Left lung (tissue), 4 donors: ENCODE measurements at regions not wholly inside any gene's neighbourhood (a gene's known extent, or its start where the extent isn't known, plus 50 kb on each side); places are given as distances from the start of the nearest gene placed in this dataset.

Experiments
- ATAC-seq: fragments of 200-7000 bp; cut with Tn5 transposase; one replicate; pipeline ENCODE4 v1.9.1; 2020; ENCODE audit warnings: moderate library complexity
- DNase-seq, 4 donors: peaks; one replicate each; pipeline ENCODE4 v3.0.0-alpha.2; 2013 to 2020
- H3K27ac ChIP-seq, 2 donors: fragments of 200-600 bp; sonication (generic) in 1 of 2; one replicate each; pipeline versions ENCODE4 v1.5.0 to v1.8.0; 2020 to 2021
- H3K27me3 ChIP-seq, 2 donors: fragments of 200-600 bp; sonication (generic) in 1 of 2; one replicate each; pipeline versions ENCODE4 v1.5.0 to v1.8.0; 2020 to 2021
- H3K36me3 ChIP-seq, 2 donors: fragments of 200-600 bp; sonication (generic) in 1 of 2; one replicate each; pipeline versions ENCODE4 v1.5.0 to v1.8.0; 2020 to 2021
- H3K4me1 ChIP-seq, 2 donors: fragments of 200-600 bp; one replicate each; pipeline ENCODE4 v1.8.0; 2021
- H3K4me3 ChIP-seq, 2 donors: fragments of 200-600 bp; sonication (generic) in 1 of 2; one replicate each; pipeline versions ENCODE4 v1.5.0 to v1.8.0; 2020 to 2021; ENCODE audit warnings: mild to moderate bottlenecking in 1 of 2
- H3K9me3 ChIP-seq, 2 donors: fragments of 200-600 bp; sonication (generic) in 1 of 2; one replicate each; pipeline versions ENCODE4 v1.5.0 to v1.8.0; 2020 to 2021
- CTCF ChIP-seq, 2 donors: fragments of 200-600 bp; sonication (generic) in 1 of 2; IDR thresholded peaks; one replicate each; pipeline versions ENCODE4 v1.5.0 to v1.8.0; 2021; ENCODE audit warnings: antibody characterized with exemption in 2 of 2
- intact Hi-C, 2 donors: fragments of 100-400 bp; cut with DNase I; formaldehyde crosslinking; loops; one replicate each; pipeline versions ENCODE4 v1.11.2 to v1.14.2; 2022
- donor health status: DM: no; HTN: yes; CAD: no.
- donor health status: DM: no; HTN: no; CAD: no.

GRCh38 chr14:50022661-50023060 lies 93.7 kb downstream of the VCPKMT start:
- Histone ChIP-seq H3K4me3 (no peak overlapping the region), H3K4me1 (peaks cover 0 to 4% of the 10 kb centered on the region in 2 donors), H3K27ac (no peak overlapping the region), H3K9me3 (peaks cover 3 to 17% of the 10 kb centered on the region in 2 donors), H3K27me3 (no peaks in the 10 kb centered on the region), H3K36me3 (no peaks in the 10 kb centered on the region)
- intact Hi-C loops: no loop called here
- no peak for ATAC-seq
- TF ChIP-seq CTCF (IDR thresholded peaks at IDR 0.05): no peak
- no peak for DNase-seq

DNA sequence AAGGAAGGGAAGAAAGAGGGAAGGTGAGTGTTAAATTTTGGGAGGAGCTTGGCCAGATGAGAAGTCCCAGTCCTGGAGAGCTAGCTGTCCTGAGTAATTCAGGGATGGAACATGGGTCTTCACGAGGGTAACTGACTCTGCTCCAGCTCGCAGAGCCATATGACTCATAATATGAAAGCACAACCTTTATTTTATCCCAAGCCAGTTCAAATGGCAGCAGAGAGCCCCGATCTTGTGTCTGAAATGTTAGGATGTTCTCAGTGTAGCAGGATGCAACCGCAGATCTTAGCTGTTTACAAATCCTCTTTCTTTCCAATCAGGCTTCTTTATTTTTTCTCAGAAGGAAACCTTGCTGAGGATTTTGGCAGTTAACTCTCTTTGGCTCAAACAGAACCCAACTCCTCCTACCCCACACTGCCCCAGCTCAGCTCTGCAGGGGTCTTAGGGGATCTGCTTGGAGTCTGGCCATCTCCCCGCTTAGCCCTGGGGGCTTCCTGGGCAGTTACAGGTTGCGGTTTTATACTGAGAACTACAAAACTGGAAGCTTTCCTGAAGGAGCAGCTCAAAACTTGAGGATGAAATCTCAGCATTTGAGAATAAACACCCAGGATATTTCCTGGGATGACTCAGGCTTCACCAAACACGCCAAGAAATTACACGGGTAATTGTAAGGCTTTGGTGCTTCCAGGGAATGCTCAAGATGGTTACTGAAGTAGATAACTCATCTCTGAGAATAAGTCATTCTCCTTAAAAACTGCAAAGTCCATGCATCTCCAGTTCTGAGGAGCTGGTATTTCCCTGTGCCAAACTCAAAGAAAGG lies 92.5 kb downstream of the VCPKMT start:
- Histone ChIP-seq H3K4me1 (no peaks in the 10 kb centered on the region), H3K36me3 (no peaks in the 10 kb centered on the region), H3K27ac (peak overlapping the region in 1 of 2 donors; percentile 59), H3K9me3 (peaks cover 3 to 17% of the 10 kb centered on the region in 2 donors), H3K4me3 (no peak overlapping the region), H3K27me3 (no peaks in the 10 kb centered on the region)
- ATAC-seq (peak; percentile 66), DNase-seq (no peak)
- no peak for TF ChIP-seq CTCF (IDR thresholded peaks at IDR 0.05)
- intact Hi-C loops: no loop called here

DNA sequence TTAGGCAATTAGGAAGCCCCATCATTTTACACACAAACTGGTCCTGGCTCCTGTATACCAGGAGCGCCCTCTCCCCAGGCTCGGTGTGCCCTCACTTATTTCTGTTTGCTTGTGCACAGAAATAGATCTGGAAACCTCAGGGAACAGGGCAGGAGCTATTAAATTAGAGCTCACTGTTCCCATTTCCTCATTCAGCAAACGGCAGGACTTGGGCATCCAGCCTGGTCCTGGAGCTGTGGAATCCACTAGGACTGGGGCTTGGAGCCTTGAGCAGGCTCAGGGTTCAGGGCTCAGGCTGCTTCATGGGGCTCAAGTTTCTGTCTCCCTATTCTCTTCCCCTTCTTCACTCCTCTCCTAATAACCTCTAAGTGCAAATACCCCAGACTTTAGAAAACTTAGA lies 91.3 kb downstream of the VCPKMT start:
- Histone ChIP-seq H3K4me1 (peaks cover 0 to 2% of the 10 kb centered on the region in 2 donors), H3K27me3 (no peaks in the 10 kb centered on the region), H3K27ac (no peak overlapping the region), H3K36me3 (no peaks in the 10 kb centered on the region), H3K4me3 (no peak overlapping the region), H3K9me3 (peaks cover under 1 to 14% of the 10 kb centered on the region in 2 donors)
- no peak for TF ChIP-seq CTCF (IDR thresholded peaks at IDR 0.05)
- intact Hi-C loops: no loop called here
- DNase-seq: no peak
- no peak for ATAC-seq

- Histone ChIP-seq H3K4me3 (no peak overlapping the region), H3K9me3 (peaks cover 0 to 8% of the 10 kb centered on the region in 2 donors), H3K4me1 (peaks cover 0 to 7% of the 10 kb centered on the region in 2 donors), H3K27ac (no peak overlapping the region), H3K27me3 (no peaks in the 10 kb centered on the region), H3K36me3 (no peaks in the 10 kb centered on the region)
- DNase-seq (no peak), ATAC-seq (no peak)
- no peak for TF ChIP-seq CTCF (IDR thresholded peaks at IDR 0.05)
- intact Hi-C loops: no loop called here
These were observed 90.6 kb downstream of the VCPKMT start for GRCh38 chr14:50025776-50026175.

DNA sequence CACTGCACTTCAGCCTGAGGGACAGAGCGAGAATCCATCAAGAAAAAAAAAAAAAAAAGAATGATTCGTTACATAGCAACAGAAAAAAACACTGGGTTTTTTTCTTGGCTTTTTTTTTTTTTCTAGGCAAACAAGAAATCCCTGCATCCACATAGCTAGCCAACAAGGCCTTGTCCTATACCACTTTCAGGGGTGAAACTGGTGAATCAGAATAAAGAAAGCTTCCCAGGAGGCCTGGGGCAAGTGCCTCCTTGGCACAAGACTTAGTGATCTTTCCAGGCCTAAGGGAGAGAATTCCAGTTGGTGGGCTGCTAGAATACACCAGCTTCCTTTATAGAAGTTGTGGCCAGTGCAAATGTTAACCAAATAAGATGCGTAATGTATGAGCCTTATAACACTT lies 90.0 kb downstream of the VCPKMT start:
- no peaks in the 10 kb centered on the region for H3K27me3 ChIP-seq

More for the DNA sequence above, 90.0 kb downstream of the VCPKMT start:
- TF ChIP-seq CTCF (IDR thresholded peaks at IDR 0.05): no peak
- Histone ChIP-seq H3K9me3 (peaks cover 0 to 8% of the 10 kb centered on the region in 2 donors), H3K4me1 (peaks cover 0 to 7% of the 10 kb centered on the region in 2 donors), H3K4me3 (no peak overlapping the region), H3K27ac (no peak overlapping the region), H3K36me3 (no peaks in the 10 kb centered on the region)
- intact Hi-C loops: no loop called here
- DNase-seq (no peak), ATAC-seq (no peak)
